ENCODE measurements at regions not wholly inside any gene's neighbourhood (a gene's known extent, or its start where the extent isn't known, plus 50 kb on each side); places are given as distances from the start of the nearest gene placed in this dataset.

DNA sequence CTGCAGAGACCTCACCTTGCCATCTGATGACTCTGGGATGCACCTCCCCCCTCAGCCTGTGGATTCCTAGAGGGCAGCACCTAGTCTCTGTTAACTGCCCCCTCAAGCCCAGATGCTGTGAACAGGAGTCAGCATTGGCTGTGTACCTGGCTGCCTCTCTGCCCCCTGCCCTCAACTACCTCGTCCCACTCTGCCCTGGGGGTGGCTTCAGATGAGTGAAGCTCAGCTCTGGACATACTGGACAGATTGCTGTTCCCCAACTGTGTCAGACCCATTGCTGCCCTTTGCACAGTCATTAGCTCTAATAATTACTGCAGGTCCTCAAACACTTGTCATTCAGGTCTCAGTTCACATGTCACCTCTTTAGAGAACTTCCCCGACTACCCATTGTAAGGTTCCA lies 182.1 kb upstream of the TSHZ3 start:
- DNase-seq: no peak

DNA sequence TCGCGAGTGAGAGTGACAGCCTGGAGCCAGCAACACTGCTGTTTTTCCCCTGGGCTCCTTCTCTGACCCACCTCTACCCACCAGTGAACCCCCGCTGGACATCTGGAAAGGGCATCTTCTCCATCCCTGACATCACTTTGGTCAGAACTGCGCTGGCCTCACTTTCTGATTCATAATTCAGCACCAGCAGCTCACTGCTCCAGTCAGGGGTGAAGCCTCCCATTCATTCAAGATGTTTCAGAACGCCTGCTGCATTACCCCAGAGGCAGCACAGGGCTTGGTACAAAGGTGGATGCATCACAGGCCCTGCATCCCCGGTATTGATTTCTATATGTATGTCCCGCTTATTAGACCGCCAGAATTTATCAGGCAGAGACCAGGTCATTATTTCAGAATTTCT lies 182.8 kb upstream of the TSHZ3 start:
- DNase-seq: no peak

DNA sequence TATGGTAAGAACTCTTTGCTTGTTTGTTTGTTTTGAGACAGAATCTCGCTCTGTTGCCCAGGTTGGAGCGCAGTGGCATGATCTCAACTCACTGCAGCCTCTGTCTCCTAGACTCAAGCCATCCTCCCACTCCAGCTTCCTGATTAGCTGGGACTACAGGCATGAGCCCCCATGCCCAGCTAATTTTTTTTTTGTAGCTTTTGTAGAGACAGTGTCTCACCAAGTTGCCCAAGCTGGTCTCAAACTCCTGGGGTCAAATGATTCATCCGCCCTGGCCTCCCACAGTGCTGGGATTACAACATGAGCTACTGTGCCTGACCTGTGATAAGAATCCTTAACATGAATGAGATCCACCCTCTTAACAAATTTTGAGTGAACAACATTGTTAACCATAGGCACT lies 183.9 kb upstream of the TSHZ3 start:
- no peak for DNase-seq

DNA sequence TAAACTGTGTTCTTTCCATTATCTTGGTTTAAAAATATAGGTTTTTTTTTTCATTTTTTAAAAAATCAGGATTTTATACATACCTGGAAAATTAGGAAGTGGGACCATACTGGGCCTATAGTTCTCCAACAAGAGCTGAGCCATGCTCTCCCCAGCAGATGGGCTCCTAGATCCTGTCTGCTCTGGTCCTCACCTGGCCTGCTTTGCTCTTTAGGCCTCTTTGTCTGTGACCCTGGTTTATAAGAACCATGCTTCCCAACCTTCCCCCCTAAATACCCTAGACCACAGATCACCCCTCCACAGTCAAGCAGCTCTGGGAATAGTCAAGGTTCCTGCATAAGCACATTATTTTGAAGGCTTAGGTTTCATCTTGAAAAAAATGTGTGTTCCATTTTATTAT lies 185.0 kb upstream of the TSHZ3 start:
- no peak for DNase-seq

DNA sequence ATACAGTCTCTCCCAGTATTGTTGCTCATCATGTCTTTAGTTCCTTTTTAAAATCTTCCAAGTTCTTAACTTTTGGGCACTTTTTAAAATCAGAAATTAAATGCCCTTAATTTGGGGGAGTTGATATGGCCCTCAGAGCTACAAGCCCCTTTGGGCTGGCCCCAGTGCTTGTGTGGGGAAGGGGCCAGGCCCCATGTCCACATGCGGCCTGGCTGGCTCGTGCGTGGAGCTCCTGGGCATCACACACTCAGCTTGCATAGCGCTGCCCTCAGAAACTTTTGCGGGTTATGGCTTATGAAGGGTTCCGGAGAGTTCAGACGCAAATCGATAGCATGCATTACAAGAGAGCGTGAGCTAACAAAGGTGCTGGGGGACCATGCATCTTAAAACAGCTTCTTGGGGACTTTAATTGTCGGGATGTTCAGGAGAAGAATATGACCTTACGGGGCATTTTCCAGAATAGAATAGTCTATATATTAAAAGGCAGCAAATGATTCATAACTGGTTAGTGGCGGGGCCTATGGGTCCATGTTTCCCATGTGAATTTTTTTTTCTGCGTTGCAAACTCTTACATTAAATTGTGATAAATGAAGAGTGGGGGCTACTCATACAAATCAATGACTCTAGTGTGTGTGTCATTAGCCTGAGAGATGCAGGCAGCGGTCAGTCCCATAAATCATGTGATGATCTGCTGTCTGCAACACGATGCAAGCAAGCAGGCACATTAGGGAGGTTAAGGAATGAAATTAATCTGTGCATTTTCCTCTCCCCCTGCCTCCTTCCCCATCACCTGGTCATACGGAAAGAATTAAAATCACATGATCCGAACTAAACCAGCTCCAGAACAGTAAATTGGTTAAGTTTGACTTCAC lies 185.8 kb upstream of the TSHZ3 start:
- no peak for DNase-seq

DNA sequence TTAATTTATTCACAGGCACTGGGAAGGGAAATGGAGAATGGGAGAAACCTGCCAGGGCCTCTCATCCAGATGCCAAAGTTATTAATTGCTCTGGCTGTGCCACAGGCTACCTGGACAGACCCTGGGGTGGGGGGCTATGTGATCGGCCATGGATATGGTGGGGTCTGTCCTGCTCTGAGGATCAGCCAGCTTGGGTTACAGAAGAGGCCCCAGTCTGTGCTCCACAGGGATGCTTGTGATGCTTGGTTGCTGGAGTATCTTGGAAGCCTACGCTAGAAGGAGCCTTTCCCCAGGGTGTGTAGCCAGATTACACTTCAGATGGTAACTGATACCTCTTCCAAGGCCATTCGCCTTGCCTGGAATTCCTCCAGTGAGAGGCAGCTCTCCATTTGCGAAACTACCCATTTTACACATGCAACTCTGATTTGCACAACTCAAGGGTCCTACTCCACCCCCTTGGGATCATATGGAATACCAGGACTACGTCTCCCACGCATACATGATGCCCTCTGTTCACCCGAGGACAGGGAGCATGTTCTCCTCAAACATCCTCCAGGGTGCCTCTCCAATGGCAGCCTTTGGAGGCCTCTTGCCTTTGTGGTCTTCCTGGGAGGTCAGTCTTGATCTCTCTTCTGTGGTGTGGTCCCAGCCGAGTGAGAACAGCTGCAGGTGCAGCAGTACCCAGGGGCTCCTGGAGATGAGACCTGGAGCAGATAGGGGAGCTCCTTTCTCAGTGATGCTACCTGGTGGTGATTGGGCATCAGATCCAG lies 186.6 kb upstream of the TSHZ3 start:
- DNase-seq: no peak

DNA sequence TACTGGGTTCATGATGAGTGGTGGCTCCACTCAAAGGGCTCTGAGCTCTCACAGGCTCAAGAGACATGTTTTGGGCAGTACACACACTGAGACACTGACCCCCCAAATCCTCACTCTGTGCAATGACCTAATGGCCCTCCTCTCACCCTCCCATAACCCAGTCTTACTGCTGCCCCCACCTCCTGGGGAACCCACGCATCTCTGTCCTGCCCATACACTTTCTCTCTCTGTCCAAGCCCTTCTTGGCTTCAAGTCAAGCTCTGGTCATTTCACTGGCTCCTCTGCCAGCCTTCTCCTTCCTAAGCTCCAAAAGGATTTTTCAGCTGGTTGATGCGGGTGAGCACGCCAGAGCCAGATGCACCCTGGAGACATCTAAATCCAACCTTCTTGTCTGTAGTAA lies 187.9 kb upstream of the TSHZ3 start:
- DNase-seq: no peak

DNA sequence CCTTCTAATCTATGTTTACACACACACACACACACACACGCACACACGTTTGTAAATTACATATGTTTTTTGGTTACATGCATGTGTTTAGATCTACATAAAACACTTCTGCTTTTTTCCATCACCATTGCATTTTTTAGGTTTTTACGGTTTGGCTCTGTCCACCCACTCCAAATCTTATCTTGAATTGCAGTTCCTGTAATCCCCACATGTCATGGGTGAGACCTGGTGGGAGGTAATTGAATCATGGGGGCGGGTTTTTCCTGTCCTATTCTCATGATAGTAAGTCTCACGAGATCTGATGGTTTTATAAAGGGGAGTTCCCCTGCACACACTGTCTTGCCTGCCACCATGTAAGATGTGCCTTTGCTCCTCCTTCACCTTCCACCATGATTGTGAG lies 188.7 kb upstream of the TSHZ3 start:
- DNase-seq: peak; percentile 12

DNA sequence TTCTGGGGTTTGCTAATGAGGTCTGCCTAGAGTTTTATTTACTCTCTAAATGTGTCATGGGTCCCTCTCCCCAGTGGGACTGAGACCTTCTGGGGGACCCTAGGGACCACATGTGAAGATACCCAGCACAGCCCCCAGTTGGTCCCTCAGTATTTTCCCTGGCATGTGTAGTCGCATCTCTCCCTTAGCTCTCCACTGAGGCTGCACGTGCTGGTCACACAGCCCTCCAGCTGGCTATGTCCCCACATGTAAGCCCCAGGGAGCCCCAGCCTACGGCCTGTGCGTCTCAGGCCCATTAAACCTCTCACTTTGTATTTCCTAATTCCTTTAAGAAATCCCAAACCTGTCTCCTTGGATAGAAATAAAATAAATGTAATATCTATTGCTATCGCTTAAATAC lies 189.6 kb upstream of the TSHZ3 start:
- DNase-seq: no peak

DNA sequence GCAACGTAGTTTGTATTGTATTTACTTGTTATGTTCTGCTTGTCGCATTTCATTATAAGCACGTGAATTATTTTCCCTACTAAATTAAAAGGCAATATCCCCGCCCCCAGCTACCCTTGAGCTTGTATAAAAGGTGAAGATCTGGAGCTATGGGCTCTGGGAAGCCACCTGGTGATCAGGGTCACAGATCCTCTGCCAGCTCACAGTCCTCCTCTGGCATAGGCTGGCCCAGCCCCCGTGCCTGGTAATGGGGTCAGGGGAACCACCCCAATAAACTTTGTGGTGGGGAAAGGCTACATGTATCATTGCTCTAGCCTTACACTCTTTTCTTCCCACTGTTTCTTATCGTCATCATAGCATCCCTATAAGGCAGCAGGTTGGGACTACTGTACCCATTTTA lies 190.2 kb upstream of the TSHZ3 start:
- DNase-seq: no peak

DNA sequence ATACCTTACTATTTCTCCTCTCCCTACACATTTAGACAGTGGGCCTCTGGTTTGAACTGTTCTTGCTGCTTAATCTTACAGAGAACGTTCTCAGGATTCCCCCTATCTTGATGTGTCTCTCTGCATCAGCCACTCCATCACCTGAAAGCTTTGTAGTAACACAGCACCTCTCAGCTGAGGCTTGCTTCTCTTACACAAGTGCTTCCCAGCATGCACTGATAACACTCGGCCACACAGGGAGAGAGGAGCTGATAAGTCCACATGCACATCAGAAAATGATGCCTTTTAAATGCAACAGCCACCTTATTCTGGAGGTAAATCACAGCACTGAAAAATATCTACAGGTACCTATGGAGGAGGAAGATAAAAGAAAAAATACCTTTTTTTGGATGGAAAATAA lies 192.2 kb upstream of the TSHZ3 start:
- DNase-seq: no peak

DNA sequence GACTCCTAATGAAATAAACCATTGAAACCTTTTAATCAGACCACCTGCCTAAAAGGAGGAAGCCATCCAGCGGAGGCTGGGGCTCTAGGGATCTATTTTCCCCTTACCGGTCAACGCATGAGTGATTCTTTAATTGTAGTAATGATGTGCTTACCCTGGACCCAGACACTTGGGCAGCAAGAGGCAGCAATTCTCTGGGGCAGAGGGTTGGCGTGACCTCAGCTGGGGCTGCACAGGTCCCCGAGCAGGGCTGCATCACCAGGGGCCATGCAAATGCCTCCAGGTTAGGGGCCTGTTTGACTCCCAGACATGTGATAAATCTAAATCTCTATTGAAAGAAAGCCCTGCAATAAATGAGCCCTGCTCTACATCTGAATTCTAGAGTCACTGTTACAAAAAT lies 194.2 kb upstream of the TSHZ3 start:
- DNase-seq: no peak

DNA sequence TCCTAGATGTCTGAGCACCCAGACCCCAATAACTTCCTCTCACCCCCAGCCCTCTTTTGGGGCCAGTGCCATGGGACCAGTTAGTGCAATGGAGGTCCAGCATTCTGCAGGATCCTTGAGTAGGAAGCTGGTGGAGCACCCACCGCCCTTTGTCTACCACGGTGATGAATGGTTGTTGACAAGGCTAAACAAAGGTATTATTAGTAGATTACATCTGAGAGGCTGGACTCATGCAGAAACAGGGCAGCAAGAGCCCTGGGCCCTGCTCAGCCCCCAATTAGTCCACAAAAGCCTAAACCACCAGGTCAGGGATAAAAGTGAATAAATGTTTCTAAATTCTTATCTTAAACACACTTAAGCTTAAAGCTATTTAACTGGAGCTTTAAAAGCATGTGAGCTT lies 196.5 kb upstream of the TSHZ3 start:
- DNase-seq: no peak

DNA sequence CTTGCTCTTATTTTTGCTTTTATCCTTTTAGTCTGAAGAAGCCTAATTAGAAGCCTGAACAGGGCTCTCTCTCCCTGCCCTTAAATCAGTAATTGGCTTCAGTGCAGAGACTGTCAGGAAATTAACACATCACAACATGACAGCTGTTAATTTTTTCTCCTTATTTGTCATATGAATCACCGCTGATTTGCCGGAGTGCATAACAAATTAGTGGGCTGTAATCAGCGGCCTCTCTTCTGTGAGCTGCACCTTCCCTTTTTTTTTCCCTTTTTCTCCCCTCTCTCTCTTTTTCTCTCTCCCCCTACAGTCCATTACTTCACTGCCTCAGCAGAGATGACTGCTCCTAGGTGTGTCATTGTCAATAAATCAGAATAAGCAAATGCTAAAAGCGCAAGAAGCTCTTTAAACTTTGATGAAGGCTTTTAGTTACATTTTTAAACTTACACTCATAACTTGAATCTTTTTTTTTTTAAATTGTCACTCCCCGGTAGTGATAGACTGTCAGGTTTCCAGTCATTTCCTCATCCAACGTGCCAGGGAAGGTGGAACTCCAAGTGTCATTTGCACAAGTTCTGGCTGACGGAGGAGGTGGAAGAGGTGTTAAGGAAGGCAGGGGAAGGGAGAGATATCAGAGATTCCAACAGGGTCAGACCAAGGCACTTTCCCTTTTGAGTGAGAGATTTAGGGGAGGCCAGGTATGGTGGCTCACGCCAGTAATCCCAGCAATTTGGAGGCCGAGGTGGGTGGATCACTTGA lies 197.1 kb upstream of the TSHZ3 start:
- no peak for DNase-seq

DNA sequence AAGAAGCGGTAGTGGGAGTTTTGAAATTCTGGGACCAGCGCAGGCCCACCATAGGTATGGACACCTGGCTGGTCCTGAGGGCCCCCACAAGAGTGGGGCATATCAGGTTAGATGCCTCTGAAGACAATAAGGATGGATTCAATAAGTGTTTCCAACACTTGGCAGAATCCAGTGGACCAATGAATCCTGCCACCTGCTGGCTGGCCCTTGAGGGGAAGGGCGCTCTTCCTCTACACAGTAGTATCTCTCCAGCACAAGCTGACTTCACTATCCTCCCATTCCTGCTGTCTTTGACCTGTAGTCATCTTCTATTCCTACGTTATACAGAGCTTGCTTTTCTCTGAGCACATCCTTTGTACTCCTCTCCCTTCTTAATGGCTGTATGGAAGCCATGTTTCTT lies 199.7 kb upstream of the TSHZ3 start:
- DNase-seq: peak; percentile 20

DNA sequence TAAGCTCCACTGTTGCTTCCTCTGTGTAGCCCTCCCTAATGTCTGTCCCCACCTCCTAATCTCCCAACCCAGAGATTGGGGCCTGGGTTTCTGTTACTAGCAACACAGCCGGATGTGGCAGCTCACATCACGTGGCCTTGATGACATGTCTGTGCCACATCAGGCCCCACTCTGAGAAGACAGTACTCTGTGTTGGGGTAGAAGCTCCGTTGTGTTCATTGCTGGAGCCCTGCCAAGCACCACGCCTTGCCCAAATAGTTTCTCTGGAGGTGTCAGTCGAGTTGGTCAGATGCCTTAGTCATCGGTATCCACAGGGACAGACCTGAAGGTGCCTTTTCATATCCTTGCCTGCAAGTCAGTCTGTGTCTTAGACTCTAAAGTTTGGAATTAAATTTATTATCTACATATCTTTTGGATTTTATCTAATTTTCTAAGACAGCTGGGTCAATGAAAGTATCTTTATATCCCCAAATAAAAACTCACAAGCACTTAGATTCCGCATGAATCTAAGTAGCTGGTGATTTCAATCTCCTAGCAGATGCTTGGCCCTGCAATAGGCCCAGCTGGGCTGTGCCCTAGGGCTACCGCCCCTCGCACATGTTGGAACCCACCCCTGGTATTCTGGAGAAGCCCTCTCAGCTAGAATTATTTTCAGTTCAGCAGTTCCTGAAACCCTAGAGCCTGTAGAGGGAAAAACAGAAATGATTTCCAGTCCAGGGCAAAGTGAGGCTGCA lies 204.0 kb upstream of the TSHZ3 start:
- no peak for DNase-seq

DNA sequence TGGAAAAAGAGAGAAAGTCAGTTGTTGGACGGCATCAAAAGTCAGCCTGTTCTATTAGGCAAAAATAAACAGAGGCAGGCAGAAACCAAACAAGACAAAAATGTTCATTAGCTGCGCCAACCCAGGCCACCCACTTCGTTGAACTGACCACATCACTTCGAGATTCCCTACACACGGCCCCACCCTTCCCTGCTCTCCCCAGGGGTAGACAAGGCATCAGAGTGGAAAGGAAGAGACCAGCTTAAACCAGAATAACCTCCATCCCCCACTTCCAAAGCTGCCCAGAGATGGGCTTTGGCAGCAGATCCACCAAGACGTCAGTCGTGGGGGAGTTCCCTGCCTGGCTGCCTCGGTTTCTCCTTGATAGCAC lies 204.6 kb upstream of the TSHZ3 start:
- no peak for DNase-seq

DNA sequence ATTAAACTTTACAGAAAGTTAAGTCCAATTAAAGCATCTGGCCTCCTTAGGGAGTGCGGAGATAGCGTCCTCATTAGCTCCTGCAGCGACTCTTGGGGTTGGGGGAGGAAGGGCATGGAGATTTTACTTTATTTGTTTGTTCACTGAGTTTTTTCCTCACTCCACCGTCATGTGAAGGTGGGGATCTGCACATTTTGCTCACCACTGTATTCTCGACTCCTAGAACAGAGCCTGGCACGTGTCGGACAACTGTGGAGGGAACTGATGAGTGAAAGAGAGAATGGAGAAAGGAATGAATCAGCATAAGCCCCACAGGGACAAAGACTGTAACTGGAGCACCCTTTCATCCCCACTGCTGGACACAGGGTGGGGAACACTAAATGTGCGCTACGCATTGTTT lies 205.1 kb upstream of the TSHZ3 start:
- DNase-seq: no peak

DNA sequence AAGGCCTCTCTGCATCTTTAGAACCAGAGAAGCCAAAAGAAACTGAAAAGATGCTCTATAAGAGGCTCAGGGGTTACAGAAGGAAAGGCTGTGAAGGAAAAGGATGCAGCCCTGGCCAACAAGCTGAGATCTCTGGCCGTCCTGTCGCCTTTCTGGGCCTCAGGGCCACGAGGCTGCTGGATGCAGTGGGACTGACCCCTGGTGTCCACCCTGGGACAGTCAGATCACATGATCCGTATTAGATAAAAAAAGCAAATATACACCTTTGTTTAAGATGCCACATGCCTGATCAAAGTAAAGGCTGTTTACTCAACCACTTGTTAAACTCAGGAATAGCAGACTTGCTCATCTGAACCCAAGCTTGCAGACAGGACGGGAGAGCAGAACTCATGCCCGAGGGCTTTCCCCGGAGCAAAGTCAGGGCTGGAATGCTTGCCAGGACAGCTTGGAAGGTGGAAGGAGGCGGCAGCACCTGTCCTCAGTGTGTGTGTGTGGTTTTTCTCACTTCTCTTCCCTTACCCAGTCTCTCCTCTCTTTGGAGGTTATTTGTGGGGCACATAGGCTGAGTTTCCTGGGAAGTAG lies 206.5 kb upstream of the TSHZ3 start:
- no peak for DNase-seq

DNA sequence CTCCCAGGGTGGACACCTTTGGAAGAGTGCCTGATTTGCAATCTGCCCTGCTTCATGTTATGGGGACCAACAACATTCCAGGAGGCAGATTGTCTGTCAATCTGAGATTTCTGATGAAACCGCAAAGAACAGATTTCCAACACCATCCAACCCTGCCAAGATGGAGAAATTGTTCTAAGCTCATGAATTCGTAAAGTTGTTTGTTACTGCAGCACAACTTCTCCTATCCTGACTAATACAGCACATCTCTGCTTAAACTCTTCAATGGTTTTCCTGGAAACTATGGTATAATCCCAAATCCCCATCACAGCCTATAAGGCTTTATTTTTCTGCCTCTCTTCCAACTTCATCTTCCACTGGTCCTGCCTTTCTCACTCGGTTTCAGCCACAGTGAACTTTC lies 210.3 kb upstream of the TSHZ3 start:
- DNase-seq: no peak

DNA sequence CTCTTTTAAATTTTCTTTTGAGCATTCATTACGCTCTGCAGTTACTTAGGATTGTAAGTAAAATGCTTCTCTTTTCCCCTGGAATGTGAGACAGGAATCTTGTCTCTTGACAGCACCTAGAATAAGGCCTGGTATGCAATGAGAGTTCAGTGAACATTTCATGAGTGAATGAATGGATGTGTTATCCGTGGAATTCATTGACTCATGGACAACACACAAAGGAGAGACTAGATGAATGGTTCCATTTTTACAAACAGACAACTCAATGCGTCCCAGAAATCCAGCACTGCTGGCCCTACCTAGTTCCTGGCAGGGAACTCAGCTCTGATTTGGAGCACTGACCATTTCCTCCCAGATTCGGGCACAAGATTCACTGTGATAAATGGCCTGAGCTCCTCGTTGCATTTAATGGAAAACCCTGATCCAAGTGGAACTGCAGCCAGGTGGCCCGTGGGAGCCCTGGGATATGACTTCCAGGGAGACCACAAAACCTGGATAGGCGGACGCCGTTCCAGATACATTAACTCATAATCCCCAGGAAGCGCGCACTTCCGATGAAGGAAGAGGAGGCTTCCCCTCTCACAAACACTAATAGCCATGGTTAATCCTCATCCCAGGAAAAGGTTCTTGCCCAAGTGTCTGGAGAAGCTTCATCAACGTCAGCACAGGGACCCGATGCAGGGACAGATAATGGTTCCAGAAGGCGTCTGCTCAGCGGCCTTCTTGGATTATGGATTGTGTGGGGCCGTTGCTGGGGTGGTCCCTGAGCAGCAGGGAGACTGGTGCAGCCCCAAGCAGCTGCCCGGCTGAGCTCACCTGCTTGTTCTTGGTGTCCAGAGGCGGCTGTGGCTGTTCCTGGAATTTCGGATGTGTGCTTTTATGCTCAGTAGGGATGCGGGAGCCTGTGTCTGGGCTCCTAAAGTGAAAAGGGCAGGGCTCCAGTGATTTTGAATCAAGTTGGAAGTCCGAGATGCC lies 211.1 kb upstream of the TSHZ3 start:
- DNase-seq: no peak

All from hematopoietic multipotent progenitor cell treated with erythropoietin and hydrocortisone succinate and interleukin-3 and kit ligand, for 8 days (in vitro differentiated cells).